Stomach (tissue), 8 donors: ENCODE measurements at regions not wholly inside any gene's neighbourhood (a gene's known extent, or its start where the extent isn't known, plus 50 kb on each side); places are given as distances from the start of the nearest gene placed in this dataset.

Experiments used
- DNase-seq, 2 donors: peaks; one replicate each; pipeline versions ENCODE4 v3.0.0 to v3.0.0-alpha.2; 2013 to 2019
- H3K27ac ChIP-seq, 5 donors: fragments of 200-600 bp in 4 of 5; sonication (generic) in 4 of 5; one replicate each; pipeline ENCODE4 v1.5.1; 2013 to 2019; ENCODE audit warnings: mild to moderate bottlenecking in 1 of 5, moderate library complexity in 1 of 5
- H3K27me3 ChIP-seq, 3 donors: fragments of 200-600 bp; sonication (generic); one replicate each; pipeline ENCODE4 v1.5.1; 2017 to 2019; ENCODE audit warnings: mixed run types in 1 of 3
- H3K36me3 ChIP-seq, 4 donors: fragments of 200-600 bp; sonication (generic); 1 replicate in 3 of 4; 2 replicates in 1 of 4; pipeline ENCODE4 v1.5.1; 2016 to 2019
- H3K4me1 ChIP-seq, 4 donors: fragments of 200-600 bp; sonication (generic); one replicate each; pipeline ENCODE4 v1.5.1; 2016 to 2019
- H3K4me3 ChIP-seq, 4 donors: fragments of 200-600 bp; sonication (generic) in 3 of 4; one replicate each; pipeline ENCODE4 v1.5.1; 2016 to 2019; ENCODE audit warnings: mild to moderate bottlenecking in 1 of 4
- H3K9me3 ChIP-seq, 4 donors: fragments of 200-600 bp; sonication (generic); one replicate each; pipeline ENCODE4 v1.5.1; 2016 to 2019
- CTCF ChIP-seq, 7 experiments: fragments of 450-650 bp in 4 of 7; fragments of 200-600 bp in 3 of 7; sonication (generic) in 3 of 7; IDR thresholded peaks; one replicate each; pipeline ENCODE4 v1.5.1; 2016 to 2019; ENCODE audit warnings: antibody characterized with exemption in 7 of 7, control low read depth in 2 of 7, mild to moderate bottlenecking in 1 of 7
- EP300 ChIP-seq: sonication (generic); formaldehyde crosslinking; IDR thresholded peaks from one replicate; pipeline ENCODE4 v1.6.1; 2017; ENCODE audit warnings: antibody characterized with exemption
- POLR2A ChIP-seq, 4 donors: fragments of 450-650 bp; IDR thresholded peaks; one replicate each; pipeline ENCODE4 v1.6.1; 2016; ENCODE audit warnings: antibody characterized with exemption in 4 of 4, control low read depth in 2 of 4, mild to moderate bottlenecking in 1 of 4, moderate library complexity in 1 of 4
- POLR2AphosphoS5 ChIP-seq, 3 donors: sonication (generic); formaldehyde crosslinking; IDR thresholded peaks; one replicate each; pipeline ENCODE4 v1.6.1; 2016; ENCODE audit warnings: antibody characterized with exemption in 3 of 3
- WGBS, 5 donors: extraction: QIAGEN DNeasy Blood & Tissue Kit in 3 of 5; methylation state at CpG; one replicate each; pipeline versions ENCODE4 v1.1.5 to v1.1.7; 2013 to 2018; 5-methylcytosine and 5-hydroxymethylcytosine counted together
- intact Hi-C: fragments of 100-400 bp; cut with DNase I; formaldehyde crosslinking; loops from one replicate; pipeline ENCODE4 v1.15.1; 2023; ENCODE audit warnings: low total_unique reads
- donor health status: healthy with polysubstance abuse.
- donor health status: Bipolar disorder and iron deficiency.
- donor health status: healthy.

- H3K27me3 ChIP-seq: no peaks in the 10 kb centered on the region
- DNase-seq: no peak
- intact Hi-C loops: no loop called here
- H3K9me3 ChIP-seq: peaks cover 0 to 7% (median 0%) of the 10 kb centered on the region in 4 donors
- TF ChIP-seq POLR2AphosphoS5 (IDR thresholded peaks at IDR 0.05): no peak
- TF ChIP-seq EP300: no peak
- no peak for TF ChIP-seq CTCF (IDR thresholded peaks at IDR 0.05)
- TF ChIP-seq POLR2A (IDR thresholded peaks at IDR 0.05): no peak
- H3K4me3 ChIP-seq: no peak overlapping the region
- no peaks in the 10 kb centered on the region for H3K36me3 ChIP-seq
- 62 to 75% (median 72%) methylated on average over 1 of the region's 1 CpG for WGBS, 5 donors
- H3K27ac ChIP-seq: no peak overlapping the region
- H3K4me1 ChIP-seq: no peaks in the 10 kb centered on the region
Observed at GRCh38 chr13:31522396-31522795, 216.9 kb upstream of the RXFP2 start.

- H3K9me3 ChIP-seq: peaks cover 0 to 7% (median 0%) of the 10 kb centered on the region in 4 donors
- TF ChIP-seq CTCF (IDR thresholded peaks at IDR 0.05) (no peak), EP300 (no peak), POLR2A (IDR thresholded peaks at IDR 0.05) (no peak), POLR2AphosphoS5 (IDR thresholded peaks at IDR 0.05) (no peak)
- no peaks in the 10 kb centered on the region for H3K36me3 ChIP-seq
- H3K27ac ChIP-seq: no peak overlapping the region
- no peaks in the 10 kb centered on the region for H3K27me3 ChIP-seq
- no peak overlapping the region for H3K4me3 ChIP-seq
- intact Hi-C loops: no loop called here
- DNase-seq: no peak
- 36 to 54% (median 41%) methylated on average over 3 of the region's 3 CpGs for WGBS, 5 donors
- H3K4me1 ChIP-seq: no peaks in the 10 kb centered on the region
Observed at GRCh38 chr13:31528176-31528575, 211.2 kb upstream of the RXFP2 start.

- Histone ChIP-seq H3K4me3 (no peak overlapping the region), H3K9me3 (peaks cover 0 to 7% (median 0%) of the 10 kb centered on the region in 4 donors), H3K27ac (no peak overlapping the region), H3K27me3 (no peaks in the 10 kb centered on the region), H3K36me3 (no peaks in the 10 kb centered on the region), H3K4me1 (no peaks in the 10 kb centered on the region)
- intact Hi-C loops: no loop called here
- no peak for DNase-seq
- 62 to 86% (median 67%) methylated on average over 1 of the region's 1 CpG for WGBS, 5 donors
- TF ChIP-seq EP300 (no peak), POLR2AphosphoS5 (IDR thresholded peaks at IDR 0.05) (no peak), POLR2A (IDR thresholded peaks at IDR 0.05) (no peak), CTCF (IDR thresholded peaks at IDR 0.05) (no peak)
Observed at GRCh38 chr13:31528758-31529157, 210.6 kb upstream of the RXFP2 start.

- no peak overlapping the region for H3K4me3 ChIP-seq
- H3K36me3 ChIP-seq: no peaks in the 10 kb centered on the region
- 69 to 85% (median 82%) methylated on average over 4 of the region's 4 CpGs for WGBS, 5 donors
- no peaks in the 10 kb centered on the region for H3K9me3 ChIP-seq
- intact Hi-C loops: no loop called here
- TF ChIP-seq EP300 (no peak), POLR2AphosphoS5 (IDR thresholded peaks at IDR 0.05) (no peak), CTCF (IDR thresholded peaks at IDR 0.05) (no peak), POLR2A (IDR thresholded peaks at IDR 0.05) (no peak)
- H3K27ac ChIP-seq: no peak overlapping the region
- no peak for DNase-seq
- no peaks in the 10 kb centered on the region for H3K27me3 ChIP-seq
- H3K4me1 ChIP-seq: no peaks in the 10 kb centered on the region
Observed at GRCh38 chr13:31530922-31531321, 208.4 kb upstream of the RXFP2 start.
